Coronary artery (tissue), 2 donors: ENCODE measurements at regions not wholly inside any gene's neighbourhood (a gene's known extent, or its start where the extent isn't known, plus 50 kb on each side); places are given as distances from the start of the nearest gene placed in this dataset.

Experiments
- DNase-seq: peaks from one replicate; pipeline ENCODE4 v3.0.0-alpha.2; 2017; ENCODE audit warnings: low spot score
- H3K27ac ChIP-seq, 2 donors: fragments of 200-600 bp; sonication (generic); one replicate each; pipeline ENCODE4 v1.5.1; 2016 to 2019
- H3K4me3 ChIP-seq: fragments of 200-600 bp; sonication (generic); 2 replicates; pipeline ENCODE4 v1.5.1; 2016; ENCODE audit warnings: mild to moderate bottlenecking, moderate library complexity
- CTCF ChIP-seq: fragments of 200-600 bp; sonication (generic); IDR thresholded peaks from one replicate; pipeline ENCODE4 v1.5.1; 2019; ENCODE audit warnings: antibody characterized with exemption

GRCh38 chr14:104507443-104507842 is 72.1 kb upstream of the C14orf180 start:
- DNase-seq = no peak
- H3K4me3 ChIP-seq = no peak overlapping the region
- no peak for TF ChIP-seq CTCF

GRCh38 chr14:104509673-104510072 is 69.9 kb upstream of the C14orf180 start:
- TF ChIP-seq CTCF = no peak
- H3K27ac ChIP-seq = no peak overlapping the region
- no peak overlapping the region for H3K4me3 ChIP-seq
- DNase-seq = no peak

More at GRCh38 chr14:104507443-104507842, 72.1 kb upstream of the C14orf180 start:
- H3K27ac ChIP-seq = no peak overlapping the region

- H3K27ac ChIP-seq = no peak overlapping the region
- no peak for TF ChIP-seq CTCF
- no peak for DNase-seq
- H3K4me3 ChIP-seq = no peak overlapping the region
Measured at GRCh38 chr14:104510216-104510615, 69.3 kb upstream of the C14orf180 start.

- Histone ChIP-seq H3K27ac (no peak overlapping the region), H3K4me3 (no peak overlapping the region)
- no peak for TF ChIP-seq CTCF
- no peak for DNase-seq
Measured at GRCh38 chr14:104510794-104511611, 68.6 kb upstream of the C14orf180 start.

- no peak for DNase-seq
- Histone ChIP-seq H3K27ac (no peak overlapping the region), H3K4me3 (no peak overlapping the region)
- TF ChIP-seq CTCF = no peak
Measured at GRCh38 chr14:104512061-104512460, 67.5 kb upstream of the C14orf180 start.

- no peak overlapping the region for H3K27ac ChIP-seq
- no peak for DNase-seq
- H3K4me3 ChIP-seq = no peak overlapping the region
- no peak for TF ChIP-seq CTCF
Measured at GRCh38 chr14:104512771-104513640, 66.6 kb upstream of the C14orf180 start.
